CD14-positive monocyte (primary cell): ENCODE measurements at regions not wholly inside any gene's neighbourhood (a gene's known extent, or its start where the extent isn't known, plus 50 kb on each side); places are given as distances from the start of the nearest gene placed in this dataset.

Source experiments
- DNase-seq, 3 donors: peaks; one replicate each; pipeline ENCODE4 v3.0.0-alpha.2; 2011 to 2022
- H2AFZ ChIP-seq: 2 replicates; pipeline ENCODE4 v1.6.0; 2012; ENCODE audit warnings: mild to moderate bottlenecking, low read depth, low read length, inconsistent platforms; ENCODE audit not compliant: insufficient read depth, poor library complexity, severe bottlenecking
- H3K27ac ChIP-seq, 2 donors: 1 replicate in 1 of 2; 2 replicates in 1 of 2; pipeline ENCODE4 v1.5.1; 2012 to 2013; ENCODE audit warnings: low read length in 2 of 2, control low read depth in 1 of 2, inconsistent platforms in 1 of 2, low read depth in 1 of 2, mild to moderate bottlenecking in 1 of 2
- H3K27me3 ChIP-seq, 2 donors: one replicate each; pipeline versions ENCODE4 v1.6.0 to v1.6.1; 2011 to 2013; ENCODE audit warnings: low read length in 2 of 2; ENCODE audit not compliant: control insufficient read depth in 2 of 2, insufficient read depth in 2 of 2
- H3K36me3 ChIP-seq, 2 donors: replicated peaks in 1 of 2; 1 replicate in 1 of 2; 2 replicates in 1 of 2; pipeline versions ENCODE4 v1.5.1 to v1.6.1; 2012 to 2013; ENCODE audit warnings: low read length in 2 of 2, control low read depth in 1 of 2, inconsistent platforms in 1 of 2, mild to moderate bottlenecking in 1 of 2; ENCODE audit not compliant: insufficient read depth in 2 of 2, control insufficient read depth in 1 of 2
- H3K4me1 ChIP-seq, 2 donors: 1 replicate in 1 of 2; 2 replicates in 1 of 2; pipeline versions ENCODE4 v1.5.1 to v1.6.1; 2012 to 2013; ENCODE audit warnings: low read length in 2 of 2, control low read depth in 1 of 2, inconsistent platforms in 1 of 2, mild to moderate bottlenecking in 1 of 2, moderate library complexity in 1 of 2; ENCODE audit not compliant: insufficient read depth in 2 of 2, control insufficient read depth in 1 of 2
- H3K4me2 ChIP-seq: replicated peaks from 2 replicates; pipeline ENCODE3; 2012; ENCODE audit warnings: low read length, moderate library complexity, mild to moderate bottlenecking; ENCODE audit not compliant: poor library complexity, severe bottlenecking; ENCODE audit errors: extremely low read depth
- H3K4me3 ChIP-seq, 3 experiments: fragments of 200-600 bp in 1 of 3; sonication (generic) in 1 of 3; replicated peaks in 1 of 3; 1 replicate in 2 of 3; 2 replicates in 1 of 3; pipeline ENCODE4 v1.5.1; 2011 to 2013; ENCODE audit warnings: low read length in 3 of 3, mild to moderate bottlenecking in 3 of 3, control low read depth in 2 of 3, low read depth in 2 of 3, inconsistent platforms in 1 of 3, moderate library complexity in 1 of 3
- H3K79me2 ChIP-seq: 2 replicates; pipeline ENCODE4 v1.6.0; 2012; ENCODE audit warnings: mild to moderate bottlenecking, control low read depth, inconsistent platforms, low read length, moderate library complexity; ENCODE audit not compliant: insufficient read depth
- H3K9ac ChIP-seq: 2 replicates; pipeline ENCODE4 v1.6.0; 2017; ENCODE audit warnings: low read length, mild to moderate bottlenecking; ENCODE audit not compliant: insufficient read depth, poor library complexity, severe bottlenecking
- H3K9me3 ChIP-seq, 2 donors: replicated peaks in 1 of 2; 1 replicate in 1 of 2; 2 replicates in 1 of 2; pipeline versions ENCODE4 v1.5.1 to v1.6.1; 2012 to 2013; ENCODE audit warnings: low read length in 2 of 2, control low read depth in 1 of 2; ENCODE audit not compliant: control insufficient read depth in 1 of 2, insufficient read depth in 1 of 2
- H4K20me1 ChIP-seq: 2 replicates; pipeline ENCODE4 v1.6.0; 2012; ENCODE audit warnings: mild to moderate bottlenecking, low read length, control low read depth, moderate library complexity; ENCODE audit not compliant: insufficient read depth
- H3K27ac Mint-ChIP-seq, 7 donors: one replicate each; pipeline ENCODE4 v1.8.0; 2020; ENCODE audit warnings: mild to moderate bottlenecking in 7 of 7, mixed read lengths in 7 of 7, moderate library complexity in 6 of 7, inconsistent platforms in 2 of 7
- H3K27me3 Mint-ChIP-seq, 3 donors: one replicate each; pipeline ENCODE4 v1.8.0; 2021 to 2022; ENCODE audit warnings: low read depth in 3 of 3, mild to moderate bottlenecking in 3 of 3, mixed read lengths in 3 of 3, moderate library complexity in 3 of 3, inconsistent platforms in 1 of 3
- H3K36me3 Mint-ChIP-seq, 2 donors: one replicate each; pipeline ENCODE4 v1.8.0; 2020; ENCODE audit warnings: mixed read lengths in 2 of 2, inconsistent platforms in 1 of 2, mild to moderate bottlenecking in 1 of 2
- H3K4me1 Mint-ChIP-seq: one replicate; pipeline ENCODE4 v1.8.0; 2020; ENCODE audit warnings: mild to moderate bottlenecking, mixed read lengths
- H3K4me3 Mint-ChIP-seq, 2 donors: one replicate each; pipeline ENCODE4 v1.8.0; 2020; ENCODE audit warnings: mild to moderate bottlenecking in 2 of 2, mixed read lengths in 2 of 2, moderate library complexity in 1 of 2
- H3K9me3 Mint-ChIP-seq, 7 donors: one replicate each; pipeline ENCODE4 v1.8.0; 2020 to 2022; ENCODE audit warnings: mixed read lengths in 7 of 7, mild to moderate bottlenecking in 6 of 7, moderate library complexity in 6 of 7, inconsistent platforms in 2 of 7
- CTCF ChIP-seq: fragments of 200-600 bp; IDR thresholded peaks from one replicate; pipeline ENCODE4 v1.8.0; 2022; ENCODE audit warnings: antibody characterized with exemption, mild to moderate bottlenecking
- WGBS: methylation state at CpG from one replicate; pipeline ENCODE4 v1.1.5; 2013; ENCODE audit warnings: missing lambda C conversion rate; ENCODE audit not compliant: insufficient coverage; 5-methylcytosine and 5-hydroxymethylcytosine counted together
- intact Hi-C, 2 donors: fragments of 100-400 bp; cut with micrococcal nuclease; formaldehyde crosslinking; loops; one replicate each; pipeline versions ENCODE4 v1.15.0 to v1.15.1; 2023

- no peaks in the 10 kb centered on the region for H3K36me3 ChIP-seq
- no peak overlapping the region for H3K4me2 ChIP-seq
- peaks cover 0 to 6% (median 4%) of the 10 kb centered on the region in 3 donors for H3K27me3 Mint-ChIP-seq
- DNase-seq: peak in 2 of 3 donors; percentile 71 to 81
- H4K20me1 ChIP-seq: no peaks in the 10 kb centered on the region
- H3K4me1 ChIP-seq: peaks cover 45 to 51% of the 10 kb centered on the region in 2 donors
- H3K9me3 Mint-ChIP-seq: peaks cover 0 to 4% (median 0%) of the 10 kb centered on the region in 7 donors
- H2AFZ ChIP-seq: peak overlapping the region; percentile 33
- H3K4me3 Mint-ChIP-seq: no peak overlapping the region
- no peak overlapping the region for H3K9ac ChIP-seq
- H3K36me3 Mint-ChIP-seq: peaks cover 0 to 4% of the 10 kb centered on the region in 2 donors
- H3K27me3 ChIP-seq: no peaks in the 10 kb centered on the region
- WGBS: 20% methylated on average over 11 of the region's 12 CpGs
- no peaks in the 10 kb centered on the region for H3K79me2 ChIP-seq
- intact Hi-C loops: no loop called here
- no peaks in the 10 kb centered on the region for H3K9me3 ChIP-seq
- peaks cover 54% of the 10 kb centered on the region for H3K4me1 Mint-ChIP-seq
- peak overlapping the region in 3 of 7 donors; percentile 18 to 57 (median 29) for H3K27ac Mint-ChIP-seq
- TF ChIP-seq CTCF: no peak
- H3K27ac ChIP-seq: no peak overlapping the region
- no peak overlapping the region for H3K4me3 ChIP-seq
Observed at GRCh38 chr13:28590461-28590860, 68.5 kb upstream of the POMP start.

- H3K27me3 Mint-ChIP-seq: peaks cover 0 to 8% (median 1%) of the 10 kb centered on the region in 3 donors
- Histone ChIP-seq H3K79me2 (no peaks in the 10 kb centered on the region), H3K4me3 (no peak overlapping the region), H3K27me3 (no peaks in the 10 kb centered on the region), H3K4me1 (peaks cover 54 to 60% of the 10 kb centered on the region in 2 donors), H3K36me3 (no peaks in the 10 kb centered on the region), H3K4me2 (peak overlapping the region; percentile 4), H2AFZ (no peak overlapping the region), H3K9ac (no peak overlapping the region), H3K27ac (no peak overlapping the region), H4K20me1 (no peaks in the 10 kb centered on the region), H3K9me3 (no peaks in the 10 kb centered on the region)
- H3K27ac Mint-ChIP-seq: peak overlapping the region; percentile 16 to 90 (median 83)
- H3K4me3 Mint-ChIP-seq: peak overlapping the region in 1 of 2 donors; percentile 7
- H3K9me3 Mint-ChIP-seq: peaks cover 0 to 4% (median 0%) of the 10 kb centered on the region in 7 donors
- no peak for TF ChIP-seq CTCF
- H3K4me1 Mint-ChIP-seq: peaks cover 62% of the 10 kb centered on the region
- no CpG with 5 or more reads among the region's 5 CpGs for WGBS
- intact Hi-C loops: loop anchor here (5.0 kb wide), 1 partner anchor 44 kb away; no protein-coding TSS in a partner anchor
- DNase-seq: peak in 2 of 3 donors; percentile 17 to 65
- peaks cover 0 to 4% of the 10 kb centered on the region in 2 donors for H3K36me3 Mint-ChIP-seq
Observed at GRCh38 chr13:28588296-28588695, 70.6 kb upstream of the POMP start.
